Fibroblast of lung (primary cell): ENCODE measurements at regions not wholly inside any gene's neighbourhood (a gene's known extent, or its start where the extent isn't known, plus 50 kb on each side); places are given as distances from the start of the nearest gene placed in this dataset.

Source experiments
- EZH2 ChIP-seq: IDR thresholded peaks from 2 replicates; pipeline ENCODE4 v1.5.1; 2012; ENCODE audit warnings: low read length, control low read depth, mild to moderate bottlenecking; ENCODE audit errors: missing control alignments
- TF ChIP-seq, protein P1 (sequence below), 2 donors: IDR thresholded peaks in 1 of 2; conservative IDR thresholded peaks in 1 of 2; 1 replicate in 1 of 2; 2 replicates in 1 of 2; pipeline ENCODE4 v1.5.1; 2011 to 2012; ENCODE audit warnings: low read length in 2 of 2, control low read depth in 1 of 2, inconsistent platforms in 1 of 2, low read depth in 1 of 2, mild to moderate bottlenecking in 1 of 2

DNA sequence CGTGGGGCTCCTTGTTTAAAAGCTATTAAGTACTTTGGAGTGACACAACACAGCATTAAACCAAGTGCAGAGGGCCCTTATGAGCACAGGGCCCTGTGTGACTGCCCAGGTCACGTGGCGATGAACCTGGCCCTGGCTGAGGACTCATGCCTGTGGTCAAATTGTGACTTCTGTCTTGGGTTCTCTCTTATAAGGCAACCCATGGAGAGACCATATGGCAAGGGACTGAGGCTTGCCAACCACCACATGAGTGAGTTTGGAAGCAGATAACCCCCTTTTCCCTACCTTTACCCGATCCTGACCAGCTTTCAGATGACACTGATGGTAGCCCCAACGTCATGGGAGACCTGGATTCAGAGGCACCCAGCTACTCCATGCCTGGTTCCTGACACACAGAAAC is 140.5 kb downstream of the ZBTB18 start:
- TF ChIP-seq, protein P1, sequence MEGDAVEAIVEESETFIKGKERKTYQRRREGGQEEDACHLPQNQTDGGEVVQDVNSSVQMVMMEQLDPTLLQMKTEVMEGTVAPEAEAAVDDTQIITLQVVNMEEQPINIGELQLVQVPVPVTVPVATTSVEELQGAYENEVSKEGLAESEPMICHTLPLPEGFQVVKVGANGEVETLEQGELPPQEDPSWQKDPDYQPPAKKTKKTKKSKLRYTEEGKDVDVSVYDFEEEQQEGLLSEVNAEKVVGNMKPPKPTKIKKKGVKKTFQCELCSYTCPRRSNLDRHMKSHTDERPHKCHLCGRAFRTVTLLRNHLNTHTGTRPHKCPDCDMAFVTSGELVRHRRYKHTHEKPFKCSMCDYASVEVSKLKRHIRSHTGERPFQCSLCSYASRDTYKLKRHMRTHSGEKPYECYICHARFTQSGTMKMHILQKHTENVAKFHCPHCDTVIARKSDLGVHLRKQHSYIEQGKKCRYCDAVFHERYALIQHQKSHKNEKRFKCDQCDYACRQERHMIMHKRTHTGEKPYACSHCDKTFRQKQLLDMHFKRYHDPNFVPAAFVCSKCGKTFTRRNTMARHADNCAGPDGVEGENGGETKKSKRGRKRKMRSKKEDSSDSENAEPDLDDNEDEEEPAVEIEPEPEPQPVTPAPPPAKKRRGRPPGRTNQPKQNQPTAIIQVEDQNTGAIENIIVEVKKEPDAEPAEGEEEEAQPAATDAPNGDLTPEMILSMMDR (conservative IDR thresholded peaks at IDR 0.05 in 1 of 2, IDR thresholded peaks at IDR 0.05 in 1 of 2; ENCODE audit: low read depth in 1 of 2, low read length in 2 of 2), result no peak
- no peak for TF ChIP-seq EZH2
